ENCODE measurements at regions not wholly inside any gene's neighbourhood (a gene's known extent, or its start where the extent isn't known, plus 50 kb on each side); places are given as distances from the start of the nearest gene placed in this dataset.

GRCh38 chr18:42578792-42579191 lies 536.7 kb downstream of the RIT2 start:
- no peak for TF ChIP-seq EZH2phosphoT487 (IDR thresholded peaks at IDR 0.05; ENCODE audit: borderline replicate concordance)
- no peak for TF ChIP-seq CTCF (conservative IDR thresholded peaks at IDR 0.05; ENCODE audit: low read length)
